Caco-2 (cell line): ENCODE measurements at regions not wholly inside any gene's neighbourhood (a gene's known extent, or its start where the extent isn't known, plus 50 kb on each side); places are given as distances from the start of the nearest gene placed in this dataset.

Experiments used
- BruUV-seq: library from RNA; stranded (reverse); fragments of 400-500 nt; replicated peaks from 2 replicates; lab custom pipeline; 2021; lab: Mats Ljungman, UMichigan
- CTCF ChIA-PET: fragments of 300-600 bp; sonication (Branson Sonifier 250); formaldehyde crosslinking; loops from one replicate; lab custom pipeline; 2022; ENCODE audit warnings: antibody characterized with exemption; lab: Charles Lee
- POLR2A ChIA-PET: fragments of 300-600 bp; sonication (Branson Sonifier 250); formaldehyde crosslinking; loops from one replicate; lab custom pipeline; 2022; ENCODE audit warnings: antibody characterized with exemption; lab: Charles Lee
- DNase-seq, 2 experiments: peaks; one replicate each; pipeline versions ENCODE4 v3.0.0 to v3.0.0-alpha.2; 2020 to 2022
- H3K27me3 ChIP-seq: replicated peaks from 2 replicates; pipeline ENCODE4 v1.6.0; 2011; ENCODE audit warnings: low read length; ENCODE audit not compliant: control insufficient read depth, insufficient read depth
- H3K36me3 ChIP-seq: 2 replicates; pipeline ENCODE4 v1.5.1; 2011; ENCODE audit warnings: low read length; ENCODE audit not compliant: control insufficient read depth, insufficient read depth
- H3K4me1 ChIP-seq: fragments of 250-450 bp; sonication (Bioruptor Pico); 2 replicates; pipeline ENCODE4 v1.5.1; 2020; ENCODE audit warnings: mild to moderate bottlenecking
- H3K4me3 ChIP-seq: 2 replicates; pipeline ENCODE4 v1.5.1; 2011; ENCODE audit warnings: low read depth, mild to moderate bottlenecking, control low read depth, low read length
- H3K9me3 ChIP-seq: fragments of 250-450 bp; sonication (Bioruptor Pico); 2 replicates; pipeline ENCODE4 v1.5.1; 2020; ENCODE audit warnings: mild to moderate bottlenecking, moderate library complexity
- H3K27ac Mint-ChIP-seq: one replicate; pipeline ENCODE4 v1.8.0; 2022; ENCODE audit warnings: mixed read lengths; ENCODE audit not compliant: unreplicated experiment
- H3K27me3 Mint-ChIP-seq: one replicate; pipeline ENCODE4 v1.8.0; 2022; ENCODE audit warnings: mixed read lengths; ENCODE audit not compliant: insufficient read depth, unreplicated experiment
- H3K36me3 Mint-ChIP-seq: one replicate; pipeline ENCODE4 v1.8.0; 2022; ENCODE audit warnings: mild to moderate bottlenecking, mixed read lengths; ENCODE audit not compliant: insufficient read depth, unreplicated experiment
- H3K4me1 Mint-ChIP-seq: one replicate; pipeline ENCODE4 v1.8.0; 2022; ENCODE audit warnings: low read depth, mixed read lengths; ENCODE audit not compliant: unreplicated experiment
- H3K4me3 Mint-ChIP-seq: one replicate; pipeline ENCODE4 v1.8.0; 2022; ENCODE audit warnings: mild to moderate bottlenecking, moderate library complexity, mixed read lengths; ENCODE audit not compliant: unreplicated experiment
- H3K9me3 Mint-ChIP-seq: one replicate; pipeline ENCODE4 v1.8.0; 2022; ENCODE audit warnings: mixed read lengths; ENCODE audit not compliant: unreplicated experiment
- intact Hi-C: fragments of 100-400 bp; cut with micrococcal nuclease; formaldehyde crosslinking; loops from one replicate; pipeline ENCODE4 v1.10.0; 2022; ENCODE audit not compliant: unreplicated experiment
- TF ChIP-seq, protein P1 (sequence below), 2 experiments: fragments of 200-600 bp in 1 of 2; IDR thresholded peaks; 1 replicate in 1 of 2; 2 replicates in 1 of 2; pipeline versions ENCODE4 v1.5.1 to v1.8.0; 2011 to 2022; ENCODE audit warnings: antibody characterized with exemption in 1 of 2, control low read depth in 1 of 2, inconsistent platforms in 1 of 2, low read depth in 1 of 2, low read length in 1 of 2, mild to moderate bottlenecking in 1 of 2, moderate library complexity in 1 of 2; ENCODE audit not compliant: insufficient read depth in 1 of 2, severe bottlenecking in 1 of 2, unreplicated experiment in 1 of 2

DNA sequence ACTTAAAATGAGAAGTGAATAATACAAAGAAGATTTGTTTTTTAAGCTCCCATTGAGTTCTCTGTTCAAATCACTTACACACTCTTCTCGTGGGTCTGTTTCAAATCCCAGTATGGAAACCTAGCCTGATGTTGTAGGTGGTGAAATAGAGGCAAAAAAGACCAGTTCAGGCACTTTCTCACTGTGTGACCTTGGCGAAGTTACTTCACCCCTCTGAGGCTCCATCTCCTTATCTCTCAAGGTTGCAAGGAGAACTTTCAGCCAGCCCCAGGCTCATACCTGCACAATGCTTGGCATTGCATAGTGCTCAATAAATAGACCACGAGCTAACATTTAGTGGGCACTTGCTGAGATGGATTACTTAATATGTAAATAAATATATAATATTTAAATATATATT, 90.1 kb downstream of the PRLHR start:
- no peak overlapping the region for H3K27ac Mint-ChIP-seq
- H3K4me3 ChIP-seq = no peak overlapping the region
- no peaks in the 10 kb centered on the region for H3K27me3 ChIP-seq
- H3K4me1 Mint-ChIP-seq = peaks cover 11% of the 10 kb centered on the region
- H3K9me3 Mint-ChIP-seq = no peaks in the 10 kb centered on the region
- no peak overlapping the region for H3K4me3 Mint-ChIP-seq
- intact Hi-C loops = no loop called here
- DNase-seq = no peak
- TF ChIP-seq, protein P1, sequence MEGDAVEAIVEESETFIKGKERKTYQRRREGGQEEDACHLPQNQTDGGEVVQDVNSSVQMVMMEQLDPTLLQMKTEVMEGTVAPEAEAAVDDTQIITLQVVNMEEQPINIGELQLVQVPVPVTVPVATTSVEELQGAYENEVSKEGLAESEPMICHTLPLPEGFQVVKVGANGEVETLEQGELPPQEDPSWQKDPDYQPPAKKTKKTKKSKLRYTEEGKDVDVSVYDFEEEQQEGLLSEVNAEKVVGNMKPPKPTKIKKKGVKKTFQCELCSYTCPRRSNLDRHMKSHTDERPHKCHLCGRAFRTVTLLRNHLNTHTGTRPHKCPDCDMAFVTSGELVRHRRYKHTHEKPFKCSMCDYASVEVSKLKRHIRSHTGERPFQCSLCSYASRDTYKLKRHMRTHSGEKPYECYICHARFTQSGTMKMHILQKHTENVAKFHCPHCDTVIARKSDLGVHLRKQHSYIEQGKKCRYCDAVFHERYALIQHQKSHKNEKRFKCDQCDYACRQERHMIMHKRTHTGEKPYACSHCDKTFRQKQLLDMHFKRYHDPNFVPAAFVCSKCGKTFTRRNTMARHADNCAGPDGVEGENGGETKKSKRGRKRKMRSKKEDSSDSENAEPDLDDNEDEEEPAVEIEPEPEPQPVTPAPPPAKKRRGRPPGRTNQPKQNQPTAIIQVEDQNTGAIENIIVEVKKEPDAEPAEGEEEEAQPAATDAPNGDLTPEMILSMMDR (IDR thresholded peaks at IDR 0.05; ENCODE audit: insufficient read depth in 1 of 2, low read depth in 1 of 2, low read length in 1 of 2, severe bottlenecking in 1 of 2, unreplicated experiment in 1 of 2) = no peak
- H3K9me3 ChIP-seq = no peaks in the 10 kb centered on the region
- ChIA-PET CTCF (no interaction called here), POLR2A (no interaction called here)
- H3K27me3 Mint-ChIP-seq = no peaks in the 10 kb centered on the region
- BruUV-seq = no TSS peak
- no peaks in the 10 kb centered on the region for H3K36me3 ChIP-seq
- H3K4me1 ChIP-seq = no peaks in the 10 kb centered on the region
- no peaks in the 10 kb centered on the region for H3K36me3 Mint-ChIP-seq

DNA sequence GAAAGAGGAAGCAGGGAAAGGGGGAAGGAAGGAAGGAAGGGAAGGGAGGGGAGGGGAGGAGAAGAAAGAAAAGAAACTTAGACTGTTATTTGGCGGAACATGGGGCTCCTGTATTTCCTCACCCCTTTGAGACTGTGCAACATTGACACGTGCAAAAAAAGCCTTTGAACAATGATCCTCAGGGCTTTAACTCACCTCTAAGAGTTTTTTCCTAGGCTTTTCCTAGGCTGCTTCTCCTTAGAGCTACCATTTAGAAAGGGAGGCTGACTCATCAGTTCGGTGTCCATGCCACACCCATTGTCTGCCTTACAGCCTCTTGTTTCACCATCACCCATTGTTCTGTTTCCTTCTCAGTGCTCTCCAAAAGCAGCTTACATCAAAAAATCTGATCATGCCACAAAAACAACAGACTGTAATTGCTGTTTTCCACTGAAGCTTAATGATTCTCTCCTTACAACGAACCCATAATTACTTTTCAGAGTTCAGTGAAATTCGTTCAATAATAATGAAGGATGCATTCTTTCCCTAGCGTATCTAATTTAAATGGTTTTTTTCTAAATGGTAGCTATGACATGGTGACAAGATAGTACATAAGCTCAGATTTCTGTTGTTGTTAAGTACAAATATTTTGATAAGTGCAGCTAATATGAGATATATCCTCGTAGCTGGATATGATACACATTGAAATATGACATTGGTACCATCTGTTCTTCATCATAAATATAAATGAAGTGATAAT, 90.8 kb downstream of the PRLHR start:
- Mint-ChIP-seq H3K4me1 (peaks cover 11% of the 10 kb centered on the region), H3K27me3 (no peaks in the 10 kb centered on the region), H3K36me3 (no peaks in the 10 kb centered on the region), H3K27ac (no peak overlapping the region), H3K4me3 (no peak overlapping the region), H3K9me3 (no peaks in the 10 kb centered on the region)
- CTCF ChIA-PET = interaction anchor here (1.0 kb wide), 1 partner anchor 40 kb away, joined by 3 read pairs; no protein-coding TSS in a partner anchor
- Histone ChIP-seq H3K27me3 (no peaks in the 10 kb centered on the region), H3K9me3 (no peaks in the 10 kb centered on the region), H3K4me3 (no peak overlapping the region), H3K36me3 (no peaks in the 10 kb centered on the region), H3K4me1 (no peaks in the 10 kb centered on the region)
- intact Hi-C loops = no loop called here
- peak in 1 of 2 experiments; percentile 16 for DNase-seq
- POLR2A ChIA-PET = no interaction called here
- TF ChIP-seq, protein P1 (IDR thresholded peaks at IDR 0.05; ENCODE audit: insufficient read depth in 1 of 2, low read depth in 1 of 2, low read length in 1 of 2, severe bottlenecking in 1 of 2, unreplicated experiment in 1 of 2) = no peak
- no TSS peak for BruUV-seq

DNA sequence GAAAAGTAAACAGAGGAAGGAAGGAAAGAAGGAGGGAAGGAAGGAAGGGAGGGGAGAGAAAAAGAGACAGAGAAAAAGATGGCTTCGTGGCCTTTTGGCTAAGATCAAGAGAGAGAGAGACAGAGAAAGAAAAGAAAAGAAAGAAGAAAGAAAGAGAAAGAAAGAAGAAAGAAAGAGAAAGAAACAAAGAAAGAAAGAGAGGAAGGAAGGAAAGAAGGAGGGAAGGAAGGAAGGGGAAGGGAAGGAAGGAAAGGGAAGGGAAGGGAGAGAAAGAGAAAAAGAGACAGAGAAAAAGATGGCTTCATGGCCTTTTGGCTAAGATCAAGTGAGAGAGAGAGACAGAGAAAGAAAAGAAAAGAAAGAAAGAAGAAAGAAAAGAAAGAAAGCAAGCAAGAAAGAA, 91.4 kb downstream of the PRLHR start:
- BruUV-seq = no TSS peak
- Histone ChIP-seq H3K9me3 (no peaks in the 10 kb centered on the region), H3K36me3 (no peaks in the 10 kb centered on the region), H3K4me1 (no peaks in the 10 kb centered on the region), H3K27me3 (no peaks in the 10 kb centered on the region), H3K4me3 (no peak overlapping the region)
- intact Hi-C loops = no loop called here
- H3K4me1 Mint-ChIP-seq = peaks cover 11% of the 10 kb centered on the region
- H3K9me3 Mint-ChIP-seq = no peaks in the 10 kb centered on the region
- CTCF ChIA-PET = interaction anchor here (1.0 kb wide), 1 partner anchor 40 kb away, joined by 3 read pairs; no protein-coding TSS in a partner anchor
- DNase-seq = no peak
- no peaks in the 10 kb centered on the region for H3K36me3 Mint-ChIP-seq
- POLR2A ChIA-PET = no interaction called here
- no peak overlapping the region for H3K4me3 Mint-ChIP-seq
- no peak overlapping the region for H3K27ac Mint-ChIP-seq
- no peaks in the 10 kb centered on the region for H3K27me3 Mint-ChIP-seq
- TF ChIP-seq, protein P1 (IDR thresholded peaks at IDR 0.05; ENCODE audit: insufficient read depth in 1 of 2, low read depth in 1 of 2, low read length in 1 of 2, severe bottlenecking in 1 of 2, unreplicated experiment in 1 of 2) = no peak
